HepG2 (cell line): ENCODE measurements at regions not wholly inside any gene's neighbourhood (a gene's known extent, or its start where the extent isn't known, plus 50 kb on each side); places are given as distances from the start of the nearest gene placed in this dataset.

Source experiments
- ATAC-seq: fragments of 200-7000 bp; cut with Tn5 transposase; 3 replicates; pipeline ENCODE4 v1.9.1; 2020; ENCODE audit warnings: mild to moderate bottlenecking, moderate library complexity
- BruUV-seq: library from RNA; stranded (reverse); fragments of 400-500 nt; replicated peaks from 2 replicates; lab custom pipeline; 2021; lab: Mats Ljungman, UMichigan
- CTCF ChIA-PET: fragments of 300-600 bp; formaldehyde crosslinking; extraction: SDS; loops from one replicate; lab custom pipeline; 2021; ENCODE audit warnings: low total read pairs, inconsistent platforms, low intra/inter-chr PET ratio; lab: Yijun Ruan, JAX
- POLR2A ChIA-PET: fragments of 350-600 bp; sonication (Branson Sonifier 250); formaldehyde crosslinking; loops from one replicate; lab custom pipeline; 2020; ENCODE audit warnings: antibody characterized with exemption, inconsistent platforms; lab: Yijun Ruan, JAX
- DNase-seq: peaks from one replicate; pipeline ENCODE4 v3.0.0-alpha.2; 2015; ENCODE audit warnings: low spot score
- FAIRE-seq: peaks from 3 replicates; lab custom pipeline; 2011; peaks lifted over from hg19 to GRCh38; lab: Jason Lieb, UNC
- H2AFZ ChIP-seq: one replicate; pipeline ENCODE4 v1.6.1; 2011; ENCODE audit warnings: low read length, inconsistent platforms
- H3K27ac ChIP-seq: fragments of 300-600 bp; 3 replicates; pipeline ENCODE4 v1.8.0; 2011; ENCODE audit warnings: mixed run types, mild to moderate bottlenecking, mixed read lengths, low read length, inconsistent platforms; ENCODE audit not compliant: insufficient read depth; ENCODE audit errors: extremely low read length
- H3K27me3 ChIP-seq, 2 experiments: fragments of 200-600 bp in 1 of 2; 2 replicates in 1 of 2; 3 replicates in 1 of 2; pipeline versions ENCODE4 v1.6.0 to v1.8.0; 2011; ENCODE audit warnings: low read length in 2 of 2, mild to moderate bottlenecking in 2 of 2, moderate library complexity in 2 of 2, inconsistent platforms in 1 of 2; ENCODE audit not compliant: insufficient read depth in 2 of 2, control insufficient read depth in 1 of 2
- H3K36me3 ChIP-seq, 2 experiments: fragments of 200-600 bp in 1 of 2; replicated peaks in 1 of 2; 2 replicates in 1 of 2; 3 replicates in 1 of 2; pipeline versions ENCODE4 v1.5.1 to v1.8.0; 2011; ENCODE audit warnings: low read length in 2 of 2, inconsistent platforms in 1 of 2; ENCODE audit not compliant: insufficient read depth in 2 of 2, control insufficient read depth in 1 of 2
- H3K4me1 ChIP-seq: 2 replicates; pipeline ENCODE4 v1.5.1; 2012; ENCODE audit warnings: low read length, inconsistent platforms; ENCODE audit not compliant: insufficient read depth
- H3K4me2 ChIP-seq: 2 replicates; pipeline ENCODE4 v1.6.0; 2011; ENCODE audit warnings: low read depth, low read length, inconsistent platforms
- H3K4me3 ChIP-seq, 3 experiments: fragments of 200-600 bp in 1 of 3; sonication (generic), shearing (Covaris generic) in 1 of 3; replicated peaks in 1 of 3; 2 replicates each; pipeline ENCODE4 v1.5.1; 2011 to 2016; ENCODE audit warnings: low read length in 3 of 3, inconsistent platforms in 2 of 3, low read depth in 2 of 3, mild to moderate bottlenecking in 2 of 3, control low read depth in 1 of 3, mixed read lengths in 1 of 3; ENCODE audit not compliant: insufficient read depth in 1 of 3
- H3K79me2 ChIP-seq: one replicate; pipeline ENCODE4 v1.6.1; 2011; ENCODE audit warnings: low read length, inconsistent platforms; ENCODE audit not compliant: insufficient read depth
- H3K9ac ChIP-seq: 2 replicates; pipeline ENCODE4 v1.6.0; 2011; ENCODE audit warnings: mild to moderate bottlenecking, low read depth, low read length, inconsistent platforms; ENCODE audit not compliant: insufficient read depth
- H3K9me3 ChIP-seq: 2 replicates; pipeline ENCODE4 v1.5.1; 2012; ENCODE audit warnings: mild to moderate bottlenecking, low read length
- H4K20me1 ChIP-seq: 2 replicates; pipeline ENCODE4 v1.6.0; 2011; ENCODE audit warnings: inconsistent platforms, mild to moderate bottlenecking, low read length, moderate library complexity; ENCODE audit not compliant: insufficient read depth
- KDM2A ChIP-seq: sonication (generic); formaldehyde crosslinking; IDR thresholded peaks from 2 replicates; pipeline ENCODE4 v1.4.0; 2020; ENCODE audit warnings: low read depth, missing genetic modification reagents, borderline replicate concordance
- RBFOX2 ChIP-seq: fragments of 200-400 bp; formaldehyde crosslinking; IDR thresholded peaks from 2 replicates; pipeline ENCODE4 v1.6.1; 2017; ENCODE audit warnings: low read depth, mild to moderate bottlenecking, low read length
- SP5 ChIP-seq: IDR thresholded peaks from 2 replicates; pipeline ENCODE4 v1.6.1; 2016; ENCODE audit warnings: low read depth, borderline replicate concordance
- ZEB1 ChIP-seq: IDR thresholded peaks from 2 replicates; pipeline ENCODE4 v1.6.1; 2012; ENCODE audit warnings: mild to moderate bottlenecking, low read depth, inconsistent platforms; ENCODE audit not compliant: insufficient replicate concordance
- ZNF101 ChIP-seq: sonication (generic); formaldehyde crosslinking; IDR thresholded peaks from 2 replicates; pipeline ENCODE4 v1.4.0; 2020; ENCODE audit warnings: mild to moderate bottlenecking, low read depth, missing genetic modification reagents, borderline replicate concordance
- ZNF224 ChIP-seq: sonication (generic); formaldehyde crosslinking; IDR thresholded peaks from 2 replicates; pipeline ENCODE4 v1.5.0; 2020; ENCODE audit warnings: mild to moderate bottlenecking, missing genetic modification reagents
- ZNF3 ChIP-seq: IDR thresholded peaks from 2 replicates; pipeline ENCODE4 v1.7.0; 2017; ENCODE audit warnings: inconsistent platforms
- ZNF30 ChIP-seq: sonication (generic); formaldehyde crosslinking; IDR thresholded peaks from 2 replicates; pipeline ENCODE4 v1.5.0; 2020; ENCODE audit warnings: mild to moderate bottlenecking, missing genetic modification reagents
- ZNF747 ChIP-seq: sonication (generic); formaldehyde crosslinking; IDR thresholded peaks from 2 replicates; pipeline ENCODE4 v1.8.1; 2023; ENCODE audit warnings: missing genetic modification reagents, mild to moderate bottlenecking, borderline replicate concordance
- in situ Hi-C: cut with HindIII; loops from 2 replicates; pipeline ENCODE4 v1.10.0; 2017; ENCODE audit warnings: low pct_unique_long_range_greater_than_20kb; ENCODE audit not compliant: extremely low pct_ligation_motif_present
- intact Hi-C: fragments of 100-400 bp; cut with micrococcal nuclease; formaldehyde crosslinking; loops from one replicate; pipeline ENCODE4 v1.10.0; 2022; ENCODE audit not compliant: unreplicated experiment
- TF ChIP-seq, protein P1 (sequence below): sonication (generic); formaldehyde crosslinking; IDR thresholded peaks from 2 replicates; pipeline ENCODE4 v1.5.1; 2020; ENCODE audit warnings: missing genetic modification reagents, mild to moderate bottlenecking, borderline replicate concordance
- TF ChIP-seq, protein P2 (sequence below): sonication (generic); formaldehyde crosslinking; IDR thresholded peaks from 2 replicates; pipeline ENCODE4 v1.4.0; 2020; ENCODE audit warnings: missing genetic modification reagents; ENCODE audit errors: not compliant biosample characterization
- TF ChIP-seq, protein P3 (sequence below): sonication (generic); formaldehyde crosslinking; IDR thresholded peaks from 2 replicates; pipeline ENCODE4 v1.4.0; 2020; ENCODE audit warnings: missing genetic modification reagents
- TF ChIP-seq, protein P4 (sequence below): sonication (generic); formaldehyde crosslinking; IDR thresholded peaks from 2 replicates; pipeline ENCODE4 v1.4.0; 2020; ENCODE audit warnings: missing genetic modification reagents

DNA sequence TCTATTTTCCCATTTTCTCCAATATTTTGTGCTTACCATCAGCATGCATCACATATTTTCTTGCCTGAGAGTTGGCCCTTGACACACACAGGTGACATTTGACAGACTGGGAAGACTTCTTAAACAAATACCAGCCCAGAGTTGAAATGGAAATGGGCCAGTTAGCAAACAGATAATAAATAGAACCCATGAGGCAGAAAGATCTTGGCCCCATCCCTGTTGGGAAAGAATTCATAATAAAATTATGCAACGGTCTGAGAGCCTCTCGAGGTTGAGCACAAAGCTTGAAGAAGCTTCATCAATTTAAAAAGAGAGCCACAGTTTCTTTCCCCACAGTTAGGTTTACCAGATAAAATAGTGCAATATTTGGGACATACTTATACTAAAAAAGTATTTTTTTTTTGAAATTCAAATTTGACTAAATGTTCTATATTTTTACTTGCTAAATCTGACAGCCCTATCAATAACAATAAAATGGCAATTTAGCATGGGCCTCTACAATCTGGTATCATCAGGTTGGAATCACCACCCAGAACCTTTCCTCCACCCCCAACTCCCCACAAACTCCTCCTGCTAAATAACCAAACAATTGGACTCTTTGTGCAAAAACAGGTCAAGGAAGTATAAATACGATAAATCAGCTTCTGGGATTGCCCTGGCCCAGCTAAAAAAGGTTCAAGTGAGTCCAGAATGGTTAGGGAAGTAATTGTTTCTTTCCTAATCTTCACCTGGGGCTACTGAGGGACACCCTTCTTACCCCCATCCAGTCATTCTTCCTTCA is 129.8 kb downstream of the CD164 start (continued):
- TF ChIP-seq, protein P1, sequence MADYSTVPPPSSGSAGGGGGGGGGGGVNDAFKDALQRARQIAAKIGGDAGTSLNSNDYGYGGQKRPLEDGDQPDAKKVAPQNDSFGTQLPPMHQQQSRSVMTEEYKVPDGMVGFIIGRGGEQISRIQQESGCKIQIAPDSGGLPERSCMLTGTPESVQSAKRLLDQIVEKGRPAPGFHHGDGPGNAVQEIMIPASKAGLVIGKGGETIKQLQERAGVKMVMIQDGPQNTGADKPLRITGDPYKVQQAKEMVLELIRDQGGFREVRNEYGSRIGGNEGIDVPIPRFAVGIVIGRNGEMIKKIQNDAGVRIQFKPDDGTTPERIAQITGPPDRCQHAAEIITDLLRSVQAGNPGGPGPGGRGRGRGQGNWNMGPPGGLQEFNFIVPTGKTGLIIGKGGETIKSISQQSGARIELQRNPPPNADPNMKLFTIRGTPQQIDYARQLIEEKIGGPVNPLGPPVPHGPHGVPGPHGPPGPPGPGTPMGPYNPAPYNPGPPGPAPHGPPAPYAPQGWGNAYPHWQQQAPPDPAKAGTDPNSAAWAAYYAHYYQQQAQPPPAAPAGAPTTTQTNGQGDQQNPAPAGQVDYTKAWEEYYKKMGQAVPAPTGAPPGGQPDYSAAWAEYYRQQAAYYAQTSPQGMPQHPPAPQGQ (CRISPR knock-in tag) = no peak
- no peak for TF ChIP-seq ZNF30 (CRISPR knock-in tag)
- TF ChIP-seq, protein P2, sequence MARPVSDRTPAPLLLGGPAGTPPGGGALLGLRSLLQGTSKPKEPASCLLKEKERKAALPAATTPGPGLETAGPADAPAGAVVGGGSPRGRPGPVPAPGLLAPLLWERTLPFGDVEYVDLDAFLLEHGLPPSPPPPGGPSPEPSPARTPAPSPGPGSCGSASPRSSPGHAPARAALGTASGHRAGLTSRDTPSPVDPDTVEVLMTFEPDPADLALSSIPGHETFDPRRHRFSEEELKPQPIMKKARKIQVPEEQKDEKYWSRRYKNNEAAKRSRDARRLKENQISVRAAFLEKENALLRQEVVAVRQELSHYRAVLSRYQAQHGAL = no peak
- 0 out of 2 replicates have a peak, but pooled peaks have one; percentile 21 for TF ChIP-seq RBFOX2
- TF ChIP-seq, protein P3, sequence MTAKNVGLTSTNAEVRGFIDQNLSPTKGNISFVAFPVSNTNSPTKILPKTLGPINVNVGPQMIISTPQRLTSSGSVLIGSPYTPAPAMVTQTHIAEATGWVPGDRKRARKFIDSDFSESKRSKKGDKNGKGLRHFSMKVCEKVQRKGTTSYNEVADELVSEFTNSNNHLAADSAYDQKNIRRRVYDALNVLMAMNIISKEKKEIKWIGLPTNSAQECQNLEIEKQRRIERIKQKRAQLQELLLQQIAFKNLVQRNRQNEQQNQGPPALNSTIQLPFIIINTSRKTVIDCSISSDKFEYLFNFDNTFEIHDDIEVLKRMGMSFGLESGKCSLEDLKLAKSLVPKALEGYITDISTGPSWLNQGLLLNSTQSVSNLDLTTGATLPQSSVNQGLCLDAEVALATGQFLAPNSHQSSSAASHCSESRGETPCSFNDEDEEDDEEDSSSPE (CRISPR knock-in tag) = no peak
- TF ChIP-seq ZNF101 (CRISPR knock-in tag) = no peak
- TF ChIP-seq, all 625 proteins: peak for 14

DNA sequence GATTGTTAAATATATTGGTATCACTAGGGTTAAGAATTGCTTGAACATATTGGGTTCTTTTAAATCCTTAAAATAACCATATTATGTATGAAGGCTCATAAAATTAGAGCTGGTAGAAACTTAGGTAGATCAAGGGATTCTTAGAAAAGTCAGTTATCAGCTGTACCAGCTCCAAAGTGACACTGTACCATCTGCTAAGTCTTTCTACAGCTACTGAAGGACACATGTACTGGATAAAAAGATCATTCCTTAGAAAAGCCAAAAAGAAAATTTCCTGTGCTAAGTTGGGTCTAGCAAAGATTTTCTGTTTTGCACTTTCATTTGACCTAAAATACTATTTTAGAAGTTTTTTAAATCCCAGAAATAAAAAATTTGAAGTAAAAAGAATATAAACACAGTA is 130.4 kb downstream of the CD164 start:
- intact Hi-C loops = no loop called here
- Histone ChIP-seq H3K4me1 (peaks cover 25% of the 10 kb centered on the region), H3K79me2 (no peaks in the 10 kb centered on the region)
- no peak for TF ChIP-seq ZNF224
- TF ChIP-seq ZEB1 = no peak
- no peak for TF ChIP-seq ZNF747 (CRISPR knock-in tag)
- no peak for TF ChIP-seq ZNF3
- no peak for TF ChIP-seq KDM2A
- TF ChIP-seq SP5 (CRISPR knock-in tag) = no peak
- TF ChIP-seq, protein P4, sequence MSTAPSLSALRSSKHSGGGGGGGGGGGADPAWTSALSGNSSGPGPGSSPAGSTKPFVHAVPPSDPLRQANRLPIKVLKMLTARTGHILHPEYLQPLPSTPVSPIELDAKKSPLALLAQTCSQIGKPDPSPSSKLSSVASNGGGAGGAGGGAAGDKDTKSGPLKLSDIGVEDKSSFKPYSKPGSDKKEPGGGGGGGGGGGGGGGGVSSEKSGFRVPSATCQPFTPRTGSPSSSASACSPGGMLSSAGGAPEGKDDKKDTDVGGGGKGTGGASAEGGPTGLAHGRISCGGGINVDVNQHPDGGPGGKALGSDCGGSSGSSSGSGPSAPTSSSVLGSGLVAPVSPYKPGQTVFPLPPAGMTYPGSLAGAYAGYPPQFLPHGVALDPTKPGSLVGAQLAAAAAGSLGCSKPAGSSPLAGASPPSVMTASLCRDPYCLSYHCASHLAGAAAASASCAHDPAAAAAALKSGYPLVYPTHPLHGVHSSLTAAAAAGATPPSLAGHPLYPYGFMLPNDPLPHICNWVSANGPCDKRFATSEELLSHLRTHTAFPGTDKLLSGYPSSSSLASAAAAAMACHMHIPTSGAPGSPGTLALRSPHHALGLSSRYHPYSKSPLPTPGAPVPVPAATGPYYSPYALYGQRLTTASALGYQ (CRISPR knock-in tag) = no peak
- TF ChIP-seq, all 625 proteins: peak for 0
- H3K4me3 ChIP-seq = peak overlapping the region; percentile 57 to 68 (median 63); a peak in 5 of 6 replicates
- ATAC-seq = no peak
- no peaks in the 10 kb centered on the region for H3K36me3 ChIP-seq
- CTCF ChIA-PET = no interaction called here
- POLR2A ChIA-PET = interaction anchor here (1.2 to 2.8 kb wide), 3 partner anchors 10 to 132 kb away, joined by 3 to 21 read pairs (median 4); partner anchors contain the start of gene CD164
- no peak for FAIRE-seq
- no TSS peak for BruUV-seq
- in situ Hi-C loops = no loop called here
- H3K27me3 ChIP-seq = no peaks in the 10 kb centered on the region; a peak in 1 of 5 replicates
- no peak for DNase-seq
- H4K20me1 ChIP-seq = no peaks in the 10 kb centered on the region
- H3K4me2 ChIP-seq = peak overlapping the region; percentile 81
- H3K9ac ChIP-seq = peak overlapping the region; percentile 68; the same call in 1 of the 2 replicates
- H3K9me3 ChIP-seq = no peaks in the 10 kb centered on the region
- no peak overlapping the region for H3K27ac ChIP-seq
- H2AFZ ChIP-seq = no peak overlapping the region
